Right atrium auricular region (tissue), 2 donors: ENCODE measurements at regions not wholly inside any gene's neighbourhood (a gene's known extent, or its start where the extent isn't known, plus 50 kb on each side); places are given as distances from the start of the nearest gene placed in this dataset.
"Not testable (repeated sequence)": the region's sequence is repeated elsewhere in the genome, so short reads cannot be mapped to it uniquely, and the experiment has no call there.

Experiments
- DNase-seq: peaks from one replicate; pipeline ENCODE4 v3.0.0-alpha.2; 2019; ENCODE audit warnings: low spot score
- H3K27ac ChIP-seq, 2 donors: fragments of 200-600 bp; sonication (generic); 1 replicate in 1 of 2; 2 replicates in 1 of 2; pipeline ENCODE4 v1.5.1; 2016 to 2019
- H3K27me3 ChIP-seq, 2 donors: fragments of 200-600 bp; sonication (generic); one replicate each; pipeline versions ENCODE4 v1.5.1 to v1.6.0; 2017 to 2019
- H3K36me3 ChIP-seq: fragments of 200-600 bp; sonication (generic); one replicate; pipeline ENCODE4 v1.5.1; 2016
- H3K4me1 ChIP-seq, 2 donors: fragments of 200-600 bp; sonication (generic); one replicate each; pipeline versions ENCODE4 v1.5.1 to v1.6.0; 2017 to 2019
- H3K4me3 ChIP-seq, 2 donors: fragments of 200-600 bp; sonication (generic); 1 replicate in 1 of 2; 2 replicates in 1 of 2; pipeline ENCODE4 v1.5.1; 2017 to 2019; ENCODE audit warnings: mild to moderate bottlenecking in 1 of 2, moderate library complexity in 1 of 2
- H3K9me3 ChIP-seq, 2 donors: fragments of 200-600 bp; sonication (generic); one replicate each; pipeline ENCODE4 v1.5.1; 2019
- CTCF ChIP-seq, 2 donors: fragments of 200-600 bp; sonication (generic); IDR thresholded peaks; one replicate each; pipeline ENCODE4 v1.5.1; 2019; ENCODE audit warnings: antibody characterized with exemption in 2 of 2

- H3K4me1 ChIP-seq, H3K27ac ChIP-seq, H3K27me3 ChIP-seq, H3K9me3 ChIP-seq, DNase-seq, H3K4me3 ChIP-seq, H3K36me3 ChIP-seq: not testable (repeated sequence)
These were observed 187.0 kb upstream of the TP53TG3D start for GRCh38 chr16:32066016-32066651.

- DNase-seq, H3K4me1 ChIP-seq: not testable (repeated sequence)
These were observed 181.5 kb upstream of the TP53TG3D start for GRCh38 chr16:32071586-32071985.

GRCh38 chr16:32083891-32084290 is 169.2 kb upstream of the TP53TG3D start:
- H3K9me3 ChIP-seq, DNase-seq, H3K4me3 ChIP-seq, H3K27ac ChIP-seq, H3K36me3 ChIP-seq, H3K4me1 ChIP-seq, H3K27me3 ChIP-seq: not testable (repeated sequence)

More at GRCh38 chr16:32071586-32071985, 181.5 kb upstream of the TP53TG3D start:
- H3K36me3 ChIP-seq, H3K9me3 ChIP-seq, H3K4me3 ChIP-seq, H3K27me3 ChIP-seq, H3K27ac ChIP-seq: not testable (repeated sequence)

GRCh38 chr16:32084656-32085401 is 168.3 kb upstream of the TP53TG3D start:
- H3K27me3 ChIP-seq, H3K4me1 ChIP-seq, H3K36me3 ChIP-seq, DNase-seq, H3K9me3 ChIP-seq, H3K27ac ChIP-seq: not testable (repeated sequence)
- H3K4me3 ChIP-seq, result peak overlapping the region in 1 of 2 donors; percentile 19

GRCh38 chr16:32085438-32086141 is 167.5 kb upstream of the TP53TG3D start:
- not testable (repeated sequence) for H3K27me3 ChIP-seq, DNase-seq
- H3K4me3 ChIP-seq, result peak overlapping the region in 1 of 2 donors; percentile 19

GRCh38 chr16:32115562-32115961 is 137.5 kb upstream of the TP53TG3D start:
- H3K4me3 ChIP-seq, result peak overlapping the region; percentile 28 to 53
- H3K4me1 ChIP-seq, H3K27ac ChIP-seq, H3K9me3 ChIP-seq, H3K36me3 ChIP-seq, DNase-seq, H3K27me3 ChIP-seq: not testable (repeated sequence)

More at GRCh38 chr16:32085438-32086141, 167.5 kb upstream of the TP53TG3D start:
- H3K4me1 ChIP-seq, H3K9me3 ChIP-seq, H3K27ac ChIP-seq, H3K36me3 ChIP-seq: not testable (repeated sequence)

GRCh38 chr16:32116080-32116479 is 137.0 kb upstream of the TP53TG3D start:
- Histone ChIP-seq H3K9me3 (no peaks in the 10 kb centered on the region), H3K27me3 (no peaks in the 10 kb centered on the region), H3K4me1 (no peaks in the 10 kb centered on the region), H3K27ac (no peak overlapping the region), H3K36me3 (no peaks in the 10 kb centered on the region), H3K4me3 (peak overlapping the region; percentile 28 to 53)
- TF ChIP-seq CTCF (IDR thresholded peaks at IDR 0.05), result no peak
- no peak for DNase-seq

GRCh38 chr16:32116533-32116932 is 136.6 kb upstream of the TP53TG3D start:
- DNase-seq, H3K4me1 ChIP-seq, H3K9me3 ChIP-seq, H3K36me3 ChIP-seq, H3K27me3 ChIP-seq, H3K27ac ChIP-seq: not testable (repeated sequence)
- peak overlapping the region; percentile 28 to 53 for H3K4me3 ChIP-seq

GRCh38 chr16:32120372-32120771 is 132.7 kb upstream of the TP53TG3D start:
- not testable (repeated sequence) for H3K36me3 ChIP-seq, H3K27me3 ChIP-seq, H3K9me3 ChIP-seq

GRCh38 chr16:32120779-32121178 is 132.3 kb upstream of the TP53TG3D start:
- H3K36me3 ChIP-seq, H3K9me3 ChIP-seq, H3K4me1 ChIP-seq, DNase-seq, H3K27me3 ChIP-seq, H3K4me3 ChIP-seq, H3K27ac ChIP-seq: not testable (repeated sequence)

More at GRCh38 chr16:32120372-32120771, 132.7 kb upstream of the TP53TG3D start:
- DNase-seq, H3K27ac ChIP-seq, H3K4me1 ChIP-seq, H3K4me3 ChIP-seq: not testable (repeated sequence)

GRCh38 chr16:32121273-32121900 is 131.7 kb upstream of the TP53TG3D start:
- H3K9me3 ChIP-seq, H3K27ac ChIP-seq, H3K4me1 ChIP-seq, H3K4me3 ChIP-seq, DNase-seq, H3K27me3 ChIP-seq, H3K36me3 ChIP-seq: not testable (repeated sequence)

GRCh38 chr16:32152434-32152833 is 100.7 kb upstream of the TP53TG3D start:
- not testable (repeated sequence) for H3K36me3 ChIP-seq

GRCh38 chr16:32187918-32188669 is 65.0 kb upstream of the TP53TG3D start:
- not testable (repeated sequence) for H3K27ac ChIP-seq, H3K36me3 ChIP-seq, H3K27me3 ChIP-seq, H3K9me3 ChIP-seq, H3K4me3 ChIP-seq, DNase-seq, H3K4me1 ChIP-seq

More at GRCh38 chr16:32152434-32152833, 100.7 kb upstream of the TP53TG3D start:
- not testable (repeated sequence) for H3K27ac ChIP-seq, H3K9me3 ChIP-seq, H3K4me1 ChIP-seq, DNase-seq, H3K4me3 ChIP-seq, H3K27me3 ChIP-seq
